GM12878 (cell line): ENCODE measurements at regions not wholly inside any gene's neighbourhood (a gene's known extent, or its start where the extent isn't known, plus 50 kb on each side); places are given as distances from the start of the nearest gene placed in this dataset.

Experiments
- ATAC-seq: fragments of 200-7000 bp; cut with Tn5 transposase; 3 replicates; pipeline ENCODE4 v1.9.1; 2020; ENCODE audit warnings: mild to moderate bottlenecking, moderate library complexity
- BruUV-seq: library from RNA; stranded (reverse); fragments of 400-500 nt; replicated peaks from 2 replicates; lab custom pipeline; 2021; lab: Mats Ljungman, UMichigan
- CTCF ChIA-PET: fragments of 300-600 bp; sonication (Branson Sonifier 250); formaldehyde crosslinking; extraction: SDS; loops from one replicate; lab custom pipeline; 2021; ENCODE audit warnings: inconsistent platforms; lab: Yijun Ruan, JAX
- POLR2A ChIA-PET: fragments of 350-600 bp; formaldehyde crosslinking; extraction: SDS; loops from one replicate; lab custom pipeline; 2021; ENCODE audit warnings: inconsistent platforms; lab: Charles Lee
- RAD21 ChIA-PET: fragments of 300-600 bp; sonication (Branson Sonifier 250); formaldehyde crosslinking; loops from one replicate; lab custom pipeline; 2023; ENCODE audit warnings: antibody characterized with exemption; ENCODE audit not compliant: unreplicated experiment; lab: Charles Lee
- SMC1A ChIA-PET: fragments of 300-600 bp; sonication (Branson Sonifier 250); formaldehyde crosslinking; loops from one replicate; lab custom pipeline; 2023; ENCODE audit not compliant: unreplicated experiment, uncharacterized antibody; lab: Charles Lee
- DNase-seq: peaks from one replicate; pipeline ENCODE4 v3.0.0-alpha.2; 2011; ENCODE audit warnings: low read depth, low spot score
- FAIRE-seq: peaks from 3 replicates; lab custom pipeline; 2011; peaks lifted over from hg19 to GRCh38; lab: Jason Lieb, UNC
- H2AFZ ChIP-seq: 2 replicates; pipeline ENCODE4 v1.6.0; 2011; ENCODE audit warnings: low read depth, low read length, control low read depth; ENCODE audit not compliant: control insufficient read depth
- H3K27ac ChIP-seq: 2 replicates; pipeline ENCODE4 v1.5.1; 2011; ENCODE audit warnings: control low read depth; ENCODE audit not compliant: control insufficient read depth, insufficient read depth
- H3K27me3 ChIP-seq, 2 experiments: replicated peaks in 1 of 2; 2 replicates each; pipeline versions ENCODE4 v1.6.0 to v1.6.1; 2011; ENCODE audit warnings: low read length in 1 of 2; ENCODE audit not compliant: control insufficient read depth in 2 of 2, insufficient read depth in 2 of 2
- H3K36me3 ChIP-seq, 2 experiments: 2 replicates each; pipeline ENCODE4 v1.5.1; 2011; ENCODE audit warnings: low read length in 1 of 2; ENCODE audit not compliant: control insufficient read depth in 2 of 2, insufficient read depth in 2 of 2
- H3K4me1 ChIP-seq: 2 replicates; pipeline ENCODE4 v1.6.1; 2011; ENCODE audit warnings: mild to moderate bottlenecking, low read length, moderate library complexity, mixed read lengths; ENCODE audit not compliant: control insufficient read depth, insufficient read depth
- H3K4me2 ChIP-seq: 2 replicates; pipeline ENCODE4 v1.6.0; 2011; ENCODE audit warnings: control low read depth; ENCODE audit not compliant: control insufficient read depth, insufficient read depth
- H3K4me3 ChIP-seq: fragments of 200-600 bp; sonication (generic); 2 replicates; pipeline ENCODE4 v1.5.1; 2016
- H3K79me2 ChIP-seq: 2 replicates; pipeline ENCODE4 v1.6.0; 2011; ENCODE audit warnings: low read length; ENCODE audit not compliant: control insufficient read depth, insufficient read depth
- H3K9ac ChIP-seq: 2 replicates; pipeline ENCODE4 v1.8.0; 2011; ENCODE audit warnings: low read length, control low read depth, mixed read lengths; ENCODE audit not compliant: control insufficient read depth, insufficient read depth
- H3K9me3 ChIP-seq: replicated peaks from 3 replicates; pipeline ENCODE4 v1.5.1; 2011; ENCODE audit warnings: mild to moderate bottlenecking, low read length; ENCODE audit not compliant: control insufficient read depth, insufficient read depth
- H4K20me1 ChIP-seq: 2 replicates; pipeline ENCODE4 v1.6.0; 2011; ENCODE audit not compliant: control insufficient read depth, insufficient read depth
- ATF3 ChIP-seq: IDR thresholded peaks from 2 replicates; pipeline ENCODE4 v1.6.1; 2011; ENCODE audit warnings: low read depth, mild to moderate bottlenecking, low read length, moderate library complexity, borderline replicate concordance; ENCODE audit errors: extremely low read depth
- CBX5 ChIP-seq: sonication (generic); IDR thresholded peaks from 2 replicates; pipeline ENCODE4 v1.6.1; 2016; ENCODE audit warnings: low read depth, moderate library complexity, mild to moderate bottlenecking, inconsistent platforms
- CHD1 ChIP-seq: IDR thresholded peaks from 2 replicates; pipeline ENCODE4 v1.6.1; 2012; ENCODE audit warnings: low read depth, low read length, improper control_type of control experiment
- CREB1 ChIP-seq: IDR thresholded peaks from 2 replicates; pipeline ENCODE4 v1.6.1; 2012; ENCODE audit warnings: low read depth, mild to moderate bottlenecking, inconsistent platforms
- DPF2 ChIP-seq: fragments of 450-650 bp; IDR thresholded peaks from 2 replicates; pipeline ENCODE4 v1.6.1; 2017; ENCODE audit warnings: mild to moderate bottlenecking
- FOS ChIP-seq: IDR thresholded peaks from 3 replicates; pipeline ENCODE4 v1.6.1; 2011; ENCODE audit warnings: borderline replicate concordance; ENCODE audit not compliant: insufficient read length; ENCODE audit errors: extremely low read depth
- GATAD2B ChIP-seq: fragments of 450-650 bp; conservative IDR thresholded peaks from 2 replicates; pipeline ENCODE4 v1.6.1; 2017; ENCODE audit warnings: low read depth, mild to moderate bottlenecking, moderate library complexity
- HCFC1 ChIP-seq: fragments of 150-350 bp; IDR thresholded peaks from 2 replicates; pipeline ENCODE4 v1.6.1; 2014; ENCODE audit warnings: low read length
- NBN ChIP-seq: fragments of 450-650 bp; IDR thresholded peaks from 2 replicates; pipeline ENCODE4 v1.6.1; 2016
- NFYA ChIP-seq: IDR thresholded peaks from 2 replicates; pipeline ENCODE4 v1.6.1; 2011; ENCODE audit warnings: low read depth, mild to moderate bottlenecking, low read length, improper control_type of control experiment, borderline replicate concordance
- NKRF ChIP-seq: fragments of 450-650 bp; conservative IDR thresholded peaks from 2 replicates; pipeline ENCODE4 v1.6.1; 2017; ENCODE audit warnings: mild to moderate bottlenecking, moderate library complexity
- NRF1 ChIP-seq: conservative IDR thresholded peaks from 2 replicates; pipeline ENCODE4 v1.6.1; 2011; ENCODE audit warnings: mild to moderate bottlenecking, low read depth, low read length, improper control_type of control experiment
- RELA ChIP-seq: fragments of 450-650 bp; IDR thresholded peaks from 2 replicates; pipeline ENCODE4 v1.8.0; 2014; ENCODE audit warnings: borderline replicate concordance; ENCODE audit not compliant: partially characterized antibody
- SREBF2 ChIP-seq: IDR thresholded peaks from 2 replicates; pipeline ENCODE4 v1.6.1; 2012; ENCODE audit warnings: mild to moderate bottlenecking, low read length
- SRF ChIP-seq, 2 experiments: IDR thresholded peaks; 2 replicates each; pipeline ENCODE4 v1.6.1; 2011; ENCODE audit warnings: low read depth in 2 of 2, low read length in 2 of 2, mild to moderate bottlenecking in 1 of 2, moderate library complexity in 1 of 2
- ZNF384 ChIP-seq: IDR thresholded peaks from 2 replicates; pipeline ENCODE4 v1.6.1; 2012; ENCODE audit warnings: low read depth, mild to moderate bottlenecking, low read length, improper control_type of control experiment, borderline replicate concordance
- ZNF687 ChIP-seq: fragments of 450-650 bp; IDR thresholded peaks from 2 replicates; pipeline ENCODE4 v1.6.1; 2017; ENCODE audit warnings: mild to moderate bottlenecking, moderate library complexity
- WGBS: methylation state at CpG from one replicate; pipeline ENCODE4 v1.1.6; 2016; ENCODE audit warnings: low lambda C conversion rate; ENCODE audit not compliant: insufficient replicate concordance, insufficient coverage; ENCODE audit errors: missing lambda C conversion rate; 5-methylcytosine and 5-hydroxymethylcytosine counted together
- in situ Hi-C: fragments of 300-500 bp; cut with MboI; formaldehyde crosslinking; loops from 9 replicates; pipeline ENCODE4 v1.14.3; 2018; ENCODE audit warnings: mixed read lengths
- intact Hi-C: fragments of 100-400 bp; cut with micrococcal nuclease; formaldehyde crosslinking; loops from one replicate; pipeline ENCODE4 v1.14.2; 2022; ENCODE audit not compliant: unreplicated experiment
- TF ChIP-seq, protein P1 (sequence below): fragments of 450-650 bp; IDR thresholded peaks from 2 replicates; pipeline ENCODE4 v1.6.1; 2017; ENCODE audit warnings: mild to moderate bottlenecking, low read depth, inconsistent platforms; ENCODE audit not compliant: poor library complexity, severe bottlenecking

GRCh38 chr2:79393107-79393685, 119.7 kb upstream of the CTNNA2 start:
- in situ Hi-C loops (no loop called here), intact Hi-C loops (no loop called here)
- FAIRE-seq, result no peak
- no peaks in the 10 kb centered on the region for H3K27me3 ChIP-seq
- H3K9ac ChIP-seq, result no peak overlapping the region
- H3K4me1 ChIP-seq, result no peaks in the 10 kb centered on the region
- H3K4me2 ChIP-seq, result no peak overlapping the region
- ChIA-PET CTCF (no interaction called here), POLR2A (no interaction called here), RAD21 (no interaction called here), SMC1A (no interaction called here)
- no peak for ATAC-seq
- no peaks in the 10 kb centered on the region for H3K79me2 ChIP-seq
- no peak overlapping the region for H3K27ac ChIP-seq
- no peaks in the 10 kb centered on the region for H4K20me1 ChIP-seq
- H3K36me3 ChIP-seq, result no peaks in the 10 kb centered on the region
- no TSS peak for BruUV-seq
- no peak overlapping the region for H2AFZ ChIP-seq
- H3K4me3 ChIP-seq, result no peak overlapping the region
- DNase-seq, result no peak
- 0% methylated on average over 4 of the region's 5 CpGs for WGBS
- H3K9me3 ChIP-seq, result no peaks in the 10 kb centered on the region
- no peak for TF ChIP-seq FOS
- no peak for TF ChIP-seq DPF2
- TF ChIP-seq NKRF, result no peak
- no peak for TF ChIP-seq ZNF687
- TF ChIP-seq RELA, result no peak
- TF ChIP-seq CREB1, result no peak
- no peak for TF ChIP-seq ATF3
- no peak for TF ChIP-seq NFYA
- no peak for TF ChIP-seq HCFC1
- no peak for TF ChIP-seq CHD1
- TF ChIP-seq SRF (IDR thresholded peaks at IDR 0.05; ENCODE audit: low read depth in 2 of 2, low read length in 2 of 2), result no peak
- no peak for TF ChIP-seq SREBF2
- TF ChIP-seq GATAD2B, result no peak
- TF ChIP-seq CBX5, result no peak
- TF ChIP-seq, protein P1, sequence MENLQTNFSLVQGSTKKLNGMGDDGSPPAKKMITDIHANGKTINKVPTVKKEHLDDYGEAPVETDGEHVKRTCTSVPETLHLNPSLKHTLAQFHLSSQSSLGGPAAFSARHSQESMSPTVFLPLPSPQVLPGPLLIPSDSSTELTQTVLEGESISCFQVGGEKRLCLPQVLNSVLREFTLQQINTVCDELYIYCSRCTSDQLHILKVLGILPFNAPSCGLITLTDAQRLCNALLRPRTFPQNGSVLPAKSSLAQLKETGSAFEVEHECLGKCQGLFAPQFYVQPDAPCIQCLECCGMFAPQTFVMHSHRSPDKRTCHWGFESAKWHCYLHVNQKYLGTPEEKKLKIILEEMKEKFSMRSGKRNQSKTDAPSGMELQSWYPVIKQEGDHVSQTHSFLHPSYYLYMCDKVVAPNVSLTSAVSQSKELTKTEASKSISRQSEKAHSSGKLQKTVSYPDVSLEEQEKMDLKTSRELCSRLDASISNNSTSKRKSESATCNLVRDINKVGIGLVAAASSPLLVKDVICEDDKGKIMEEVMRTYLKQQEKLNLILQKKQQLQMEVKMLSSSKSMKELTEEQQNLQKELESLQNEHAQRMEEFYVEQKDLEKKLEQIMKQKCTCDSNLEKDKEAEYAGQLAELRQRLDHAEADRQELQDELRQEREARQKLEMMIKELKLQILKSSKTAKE, result no peak
- no peak for TF ChIP-seq NRF1
- TF ChIP-seq NBN, result no peak
- no peak for TF ChIP-seq ZNF384
